HepG2 (cell line): ENCODE measurements at regions not wholly inside any gene's neighbourhood (a gene's known extent, or its start where the extent isn't known, plus 50 kb on each side); places are given as distances from the start of the nearest gene placed in this dataset.

Source experiments
- ATAC-seq: fragments of 200-7000 bp; cut with Tn5 transposase; 3 replicates; pipeline ENCODE4 v1.9.1; 2020; ENCODE audit warnings: mild to moderate bottlenecking, moderate library complexity
- BruUV-seq: library from RNA; stranded (reverse); fragments of 400-500 nt; replicated peaks from 2 replicates; lab custom pipeline; 2021; lab: Mats Ljungman, UMichigan
- CTCF ChIA-PET: fragments of 300-600 bp; formaldehyde crosslinking; extraction: SDS; loops from one replicate; lab custom pipeline; 2021; ENCODE audit warnings: low total read pairs, inconsistent platforms, low intra/inter-chr PET ratio; lab: Yijun Ruan, JAX
- POLR2A ChIA-PET: fragments of 350-600 bp; sonication (Branson Sonifier 250); formaldehyde crosslinking; loops from one replicate; lab custom pipeline; 2020; ENCODE audit warnings: antibody characterized with exemption, inconsistent platforms; lab: Yijun Ruan, JAX
- DNase-seq: peaks from one replicate; pipeline ENCODE4 v3.0.0-alpha.2; 2015; ENCODE audit warnings: low spot score
- FAIRE-seq: peaks from 3 replicates; lab custom pipeline; 2011; peaks lifted over from hg19 to GRCh38; lab: Jason Lieb, UNC
- H2AFZ ChIP-seq: one replicate; pipeline ENCODE4 v1.6.1; 2011; ENCODE audit warnings: low read length, inconsistent platforms
- H3K27ac ChIP-seq: fragments of 300-600 bp; 3 replicates; pipeline ENCODE4 v1.8.0; 2011; ENCODE audit warnings: mixed run types, mild to moderate bottlenecking, mixed read lengths, low read length, inconsistent platforms; ENCODE audit not compliant: insufficient read depth; ENCODE audit errors: extremely low read length
- H3K27me3 ChIP-seq, 2 experiments: fragments of 200-600 bp in 1 of 2; 2 replicates in 1 of 2; 3 replicates in 1 of 2; pipeline versions ENCODE4 v1.6.0 to v1.8.0; 2011; ENCODE audit warnings: low read length in 2 of 2, mild to moderate bottlenecking in 2 of 2, moderate library complexity in 2 of 2, inconsistent platforms in 1 of 2; ENCODE audit not compliant: insufficient read depth in 2 of 2, control insufficient read depth in 1 of 2
- H3K36me3 ChIP-seq, 2 experiments: fragments of 200-600 bp in 1 of 2; replicated peaks in 1 of 2; 2 replicates in 1 of 2; 3 replicates in 1 of 2; pipeline versions ENCODE4 v1.5.1 to v1.8.0; 2011; ENCODE audit warnings: low read length in 2 of 2, inconsistent platforms in 1 of 2; ENCODE audit not compliant: insufficient read depth in 2 of 2, control insufficient read depth in 1 of 2
- H3K4me1 ChIP-seq: 2 replicates; pipeline ENCODE4 v1.5.1; 2012; ENCODE audit warnings: low read length, inconsistent platforms; ENCODE audit not compliant: insufficient read depth
- H3K4me2 ChIP-seq: 2 replicates; pipeline ENCODE4 v1.6.0; 2011; ENCODE audit warnings: low read depth, low read length, inconsistent platforms
- H3K4me3 ChIP-seq, 3 experiments: fragments of 200-600 bp in 1 of 3; sonication (generic), shearing (Covaris generic) in 1 of 3; replicated peaks in 1 of 3; 2 replicates each; pipeline ENCODE4 v1.5.1; 2011 to 2016; ENCODE audit warnings: low read length in 3 of 3, inconsistent platforms in 2 of 3, low read depth in 2 of 3, mild to moderate bottlenecking in 2 of 3, control low read depth in 1 of 3, mixed read lengths in 1 of 3; ENCODE audit not compliant: insufficient read depth in 1 of 3
- H3K79me2 ChIP-seq: one replicate; pipeline ENCODE4 v1.6.1; 2011; ENCODE audit warnings: low read length, inconsistent platforms; ENCODE audit not compliant: insufficient read depth
- H3K9ac ChIP-seq: 2 replicates; pipeline ENCODE4 v1.6.0; 2011; ENCODE audit warnings: mild to moderate bottlenecking, low read depth, low read length, inconsistent platforms; ENCODE audit not compliant: insufficient read depth
- H3K9me3 ChIP-seq: 2 replicates; pipeline ENCODE4 v1.5.1; 2012; ENCODE audit warnings: mild to moderate bottlenecking, low read length
- H4K20me1 ChIP-seq: 2 replicates; pipeline ENCODE4 v1.6.0; 2011; ENCODE audit warnings: inconsistent platforms, mild to moderate bottlenecking, low read length, moderate library complexity; ENCODE audit not compliant: insufficient read depth
- CHCHD3 ChIP-seq: sonication (generic); formaldehyde crosslinking; IDR thresholded peaks from 2 replicates; pipeline ENCODE4 v1.8.0; 2022; ENCODE audit warnings: mild to moderate bottlenecking, missing genetic modification reagents, moderate library complexity
- FOXK1 ChIP-seq: sonication (generic); formaldehyde crosslinking; IDR thresholded peaks from 2 replicates; pipeline ENCODE4 v1.4.0; 2020; ENCODE audit warnings: low read depth, missing genetic modification reagents, borderline replicate concordance
- ISX ChIP-seq: sonication (generic); formaldehyde crosslinking; conservative IDR thresholded peaks from 2 replicates; pipeline ENCODE4 v1.5.0; 2020; ENCODE audit warnings: missing genetic modification reagents
- PBX2 ChIP-seq: IDR thresholded peaks from 2 replicates; pipeline ENCODE4 v1.6.1; 2016; ENCODE audit warnings: control low read depth
- PHF8 ChIP-seq: sonication (generic); formaldehyde crosslinking; IDR thresholded peaks from 2 replicates; pipeline ENCODE4 v1.5.0; 2020; ENCODE audit warnings: missing genetic modification reagents
- RCOR2 ChIP-seq: IDR thresholded peaks from 2 replicates; pipeline ENCODE4 v1.6.1; 2016; ENCODE audit warnings: missing biosample characterization, missing genetic modification reagents
- RXRB ChIP-seq: IDR thresholded peaks from 2 replicates; pipeline ENCODE4 v1.6.1; 2016; ENCODE audit warnings: borderline replicate concordance, missing genetic modification reagents, missing compliant biosample characterization
- SMAD3 ChIP-seq: sonication (generic); formaldehyde crosslinking; IDR thresholded peaks from 2 replicates; pipeline ENCODE4 v1.4.0; 2020; ENCODE audit warnings: missing genetic modification reagents
- SP1 ChIP-seq, 2 experiments: fragments of 450-650 bp in 1 of 2; sonication (generic) in 1 of 2; formaldehyde crosslinking in 1 of 2; IDR thresholded peaks; 2 replicates each; pipeline versions ENCODE4 v1.4.0 to v1.6.1; 2016 to 2020; ENCODE audit warnings: missing genetic modification reagents in 1 of 2
- ZNF282 ChIP-seq: fragments of 450-650 bp; IDR thresholded peaks from 2 replicates; pipeline ENCODE4 v1.6.1; 2018; ENCODE audit not compliant: partially characterized antibody
- ZNF709 ChIP-seq: sonication (generic); formaldehyde crosslinking; IDR thresholded peaks from 2 replicates; pipeline ENCODE4 v1.5.0; 2020; ENCODE audit warnings: mild to moderate bottlenecking, missing genetic modification reagents
- ZSCAN21 ChIP-seq: sonication (generic); formaldehyde crosslinking; IDR thresholded peaks from 2 replicates; pipeline ENCODE4 v1.8.0; 2022; ENCODE audit warnings: mild to moderate bottlenecking, missing genetic modification reagents, moderate library complexity, borderline replicate concordance
- WGBS: methylation state at CpG from one replicate; pipeline ENCODE4 v1.1.6; 2017; ENCODE audit warnings: low lambda C conversion rate; 5-methylcytosine and 5-hydroxymethylcytosine counted together
- in situ Hi-C: cut with HindIII; loops from 2 replicates; pipeline ENCODE4 v1.10.0; 2017; ENCODE audit warnings: low pct_unique_long_range_greater_than_20kb; ENCODE audit not compliant: extremely low pct_ligation_motif_present
- intact Hi-C: fragments of 100-400 bp; cut with micrococcal nuclease; formaldehyde crosslinking; loops from one replicate; pipeline ENCODE4 v1.10.0; 2022; ENCODE audit not compliant: unreplicated experiment

- TF ChIP-seq FOXK1 (CRISPR knock-in tag) (no peak), PBX2 (no peak), CHCHD3 (CRISPR knock-in tag) (no peak), SMAD3 (no peak), ZNF709 (no peak)
Observed at GRCh38 chr11:91776655-91777054, 448.0 kb upstream of the FAT3 start (continued).

GRCh38 chr11:91773090-91773489, 451.5 kb upstream of the FAT3 start:
- 0% methylated on average over 1 of the region's 2 CpGs for WGBS
- intact Hi-C loops = no loop called here

More at GRCh38 chr11:91773090-91773489, 451.5 kb upstream of the FAT3 start:
- ATAC-seq (no peak), DNase-seq (no peak), FAIRE-seq (no peak)
- BruUV-seq = no TSS peak
- Histone ChIP-seq H3K79me2 (no peaks in the 10 kb centered on the region), H3K4me3 (no peak overlapping the region), H3K4me1 (no peaks in the 10 kb centered on the region), H3K27me3 (no peaks in the 10 kb centered on the region), H3K9ac (no peak overlapping the region), H3K4me2 (no peak overlapping the region), H2AFZ (no peak overlapping the region), H4K20me1 (no peaks in the 10 kb centered on the region), H3K9me3 (peaks cover 72% of the 10 kb centered on the region), H3K36me3 (no peaks in the 10 kb centered on the region), H3K27ac (no peak overlapping the region)
- CTCF ChIA-PET = no interaction called here
- no peak for TF ChIP-seq ISX (CRISPR knock-in tag)
- no peak for TF ChIP-seq SP1 (IDR thresholded peaks at IDR 0.05)
- no peak for TF ChIP-seq SP1 (CRISPR knock-in tag; IDR thresholded peaks at IDR 0.05)
- no peak for TF ChIP-seq RXRB (CRISPR knock-in tag)
- TF ChIP-seq RCOR2 (CRISPR knock-in tag) = no peak
- no peak for TF ChIP-seq PHF8 (CRISPR knock-in tag)
- no peak for TF ChIP-seq ZNF282
- no peak for TF ChIP-seq ZSCAN21 (CRISPR knock-in tag)
- POLR2A ChIA-PET = no interaction called here
- in situ Hi-C loops = no loop called here
